NCI-H82 (cell line): ENCODE measurements at regions not wholly inside any gene's neighbourhood (a gene's known extent, or its start where the extent isn't known, plus 50 kb on each side); places are given as distances from the start of the nearest gene placed in this dataset.
"Not testable (repeated sequence)": the region's sequence is repeated elsewhere in the genome, so short reads cannot be mapped to it uniquely, and the experiment has no call there.

ENCODE experiments used
- DNase-seq: peaks from one replicate; lab custom pipeline; 2025; lab: John Stamatoyannopoulos, UW

DNA sequence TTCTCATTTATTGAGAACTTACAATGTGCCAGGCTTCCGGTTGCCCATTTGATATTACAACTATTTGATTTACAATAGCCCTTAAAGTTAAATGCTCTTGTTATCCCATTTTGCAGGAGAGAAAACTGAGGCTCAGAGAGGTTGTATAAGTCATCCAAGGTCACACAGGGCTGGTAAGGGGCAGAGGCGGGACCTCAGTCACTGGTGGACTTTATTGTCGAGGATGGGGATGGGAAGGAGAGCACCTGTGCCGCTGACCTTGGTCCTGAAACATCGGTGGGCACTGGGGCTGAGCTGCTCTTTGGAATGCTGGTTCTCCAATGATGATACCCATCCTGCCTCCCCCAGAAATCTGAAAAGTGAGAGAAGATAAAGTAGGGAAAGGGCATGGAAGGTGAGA is 265.4 kb downstream of the MIAT start:
- no peak for DNase-seq

DNA sequence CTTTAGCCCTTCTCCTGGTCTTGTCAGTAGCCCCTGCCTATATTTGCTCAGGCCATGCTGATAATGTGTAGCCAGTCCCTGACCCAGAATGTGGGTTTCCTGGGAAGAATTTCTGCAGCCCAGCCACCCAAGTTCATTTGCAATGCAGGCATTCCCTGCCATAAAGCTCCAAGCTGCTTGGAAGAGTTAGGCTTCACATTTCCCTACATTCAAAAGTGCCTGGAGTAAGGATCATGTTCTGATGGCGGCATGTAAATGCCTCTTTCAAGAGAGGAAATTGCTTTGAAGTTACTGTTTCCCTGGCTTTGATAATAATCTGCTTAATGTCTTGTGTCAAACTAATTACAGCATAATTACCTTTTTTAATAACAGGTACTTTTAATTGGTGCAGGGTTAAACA is 266.1 kb downstream of the MIAT start:
- DNase-seq, result no peak

DNA sequence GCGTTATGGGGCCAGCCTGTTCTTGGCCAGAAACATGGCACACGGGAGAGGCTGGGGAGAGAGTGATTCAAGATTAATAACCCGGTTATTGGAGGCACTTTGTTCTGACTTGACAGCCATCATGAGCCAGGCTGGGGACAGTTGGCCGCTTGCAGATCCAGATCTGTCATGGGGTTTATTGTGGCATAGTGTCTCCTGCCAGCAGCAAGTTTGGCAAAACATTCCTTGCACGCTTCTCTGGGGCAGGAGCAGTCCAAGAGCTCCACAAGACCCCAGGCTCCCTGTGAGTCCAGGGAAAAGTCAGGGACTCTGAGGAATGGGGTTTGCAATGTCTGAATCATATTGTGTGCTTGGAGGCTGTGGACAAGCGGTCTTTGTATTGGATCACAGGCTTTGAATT is 270.4 kb downstream of the MIAT start:
- DNase-seq, result no peak

DNA sequence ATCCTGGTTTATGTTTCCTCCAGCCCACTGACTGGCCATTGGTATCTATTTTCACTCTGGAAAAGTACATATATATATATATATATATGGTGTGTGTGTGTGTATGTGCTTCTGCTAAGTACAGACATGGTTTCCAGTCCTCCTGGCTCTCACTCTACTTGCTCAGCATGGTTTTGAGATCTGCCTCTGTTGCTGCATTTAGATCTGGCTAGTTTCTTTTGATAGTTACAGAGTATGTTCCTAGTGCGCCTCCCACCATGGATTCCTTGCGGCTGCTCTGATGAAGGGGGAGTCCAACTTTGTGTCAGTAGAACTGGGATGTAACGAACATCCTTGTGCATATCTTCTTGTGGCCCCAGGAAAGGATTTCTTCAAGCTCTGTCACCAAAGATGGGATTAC is 274.1 kb downstream of the MIAT start:
- no peak for DNase-seq

DNA sequence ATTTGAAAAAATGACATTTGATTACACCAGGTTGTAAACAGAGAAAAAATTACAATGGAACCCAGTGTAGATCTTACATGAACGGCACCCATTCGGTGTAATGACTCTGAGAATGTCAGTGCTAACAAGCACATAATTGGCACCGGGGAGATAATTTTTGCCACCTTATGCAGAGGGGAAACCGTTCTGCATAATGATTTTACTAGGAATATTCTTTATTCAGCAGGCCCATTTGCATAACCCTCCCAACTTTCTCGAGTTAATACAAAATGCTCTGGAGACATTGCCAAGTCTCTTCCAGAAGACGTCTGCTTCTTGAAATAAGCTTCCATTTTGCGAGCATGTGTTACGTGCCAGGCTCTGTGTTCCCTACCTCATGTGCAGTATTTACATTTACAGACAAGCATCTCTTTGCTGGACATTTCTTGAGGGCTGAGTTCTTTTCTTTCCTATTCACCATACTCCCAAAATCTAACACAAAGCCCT is 275.8 kb downstream of the MIAT start:
- DNase-seq, result no peak

DNA sequence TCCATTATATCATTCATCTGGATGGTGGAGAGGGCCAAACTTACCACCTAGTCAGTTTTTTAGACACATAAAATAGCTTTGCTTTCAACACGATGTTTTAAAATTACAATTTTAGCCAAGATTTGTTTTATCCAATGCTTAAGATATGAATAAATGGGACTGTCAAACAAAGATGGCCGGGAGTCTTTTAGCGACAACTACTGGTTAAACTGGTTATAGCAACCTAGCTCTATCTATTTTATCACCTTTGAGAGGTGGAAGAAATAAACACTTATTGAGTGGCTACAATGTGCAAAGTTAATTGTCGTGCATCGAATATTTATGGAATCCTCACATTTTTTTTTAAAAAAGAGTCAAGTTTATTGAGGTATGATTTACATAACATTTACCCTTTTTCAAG is 279.8 kb downstream of the MIAT start:
- DNase-seq, result no peak

DNA sequence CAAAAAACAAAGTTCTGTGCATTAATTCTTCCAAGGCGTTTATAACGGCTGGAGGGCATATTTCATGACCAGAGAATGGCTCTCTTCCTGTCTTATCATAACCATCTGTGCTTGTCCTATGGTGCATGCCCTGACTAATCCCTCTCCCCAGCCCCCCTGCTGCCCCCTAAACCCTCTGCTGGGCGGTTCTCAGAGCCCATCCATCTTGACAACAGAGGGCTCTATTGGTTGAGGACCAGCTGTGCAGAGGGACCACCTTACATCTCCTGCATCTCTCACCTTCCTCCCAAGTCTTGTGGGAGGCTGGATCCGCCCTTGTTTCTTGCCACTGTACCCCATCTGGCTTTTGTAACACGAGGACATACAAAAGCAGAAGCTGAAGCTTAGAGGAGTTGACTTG is 282.1 kb downstream of the MIAT start:
- DNase-seq, result peak; percentile 9

DNA sequence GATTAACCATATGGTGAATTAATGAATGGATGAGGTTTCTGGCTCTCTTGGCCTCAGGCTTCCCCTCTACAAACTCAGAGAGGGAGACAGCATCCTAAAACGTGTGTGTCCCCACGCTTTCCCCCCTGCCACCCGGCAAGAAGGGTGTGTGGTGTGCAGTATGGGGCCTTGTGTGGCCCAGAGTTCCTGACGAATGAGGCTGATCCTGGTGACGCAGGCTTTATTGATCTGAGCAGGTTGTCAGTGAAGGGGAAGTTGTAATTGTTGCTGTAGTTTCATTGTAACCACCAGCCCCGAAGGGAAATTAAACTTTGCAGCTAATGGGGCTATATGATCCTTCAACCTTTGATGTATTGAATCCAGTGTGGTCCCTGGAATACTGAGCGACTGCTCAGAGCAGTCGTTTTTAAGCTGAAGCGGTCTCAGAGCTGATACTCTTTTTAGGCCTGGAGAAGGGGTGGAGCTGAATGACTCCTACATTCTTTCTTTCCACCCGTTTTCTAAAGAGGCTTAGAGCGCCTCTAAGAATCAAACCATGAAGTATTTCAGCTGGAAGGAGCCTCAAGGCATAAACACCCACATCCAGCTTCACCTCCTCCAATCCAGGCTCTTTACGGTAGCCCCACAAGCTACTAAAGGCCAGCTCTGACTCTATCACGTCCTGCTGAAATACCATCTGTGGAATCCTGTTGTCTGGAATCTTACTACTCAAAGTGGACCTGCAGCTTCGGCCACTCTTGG is 284.7 kb downstream of the MIAT start:
- no peak for DNase-seq

DNA sequence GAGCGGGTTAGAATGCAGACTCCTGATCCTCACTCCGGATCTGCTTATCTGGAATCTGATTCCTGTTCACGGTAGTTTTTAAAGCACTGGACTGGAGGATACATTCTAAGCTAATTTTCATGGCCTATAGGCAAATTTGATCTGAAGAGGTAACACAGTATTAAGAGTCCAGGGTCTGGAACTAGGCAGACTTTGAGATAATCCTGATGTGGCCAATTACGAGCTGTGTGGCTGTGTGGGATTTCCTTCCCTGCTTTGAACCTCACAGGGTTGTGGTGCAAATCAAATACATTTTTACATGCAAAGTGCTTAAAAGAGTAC is 285.2 kb downstream of the MIAT start:
- no peak for DNase-seq

DNA sequence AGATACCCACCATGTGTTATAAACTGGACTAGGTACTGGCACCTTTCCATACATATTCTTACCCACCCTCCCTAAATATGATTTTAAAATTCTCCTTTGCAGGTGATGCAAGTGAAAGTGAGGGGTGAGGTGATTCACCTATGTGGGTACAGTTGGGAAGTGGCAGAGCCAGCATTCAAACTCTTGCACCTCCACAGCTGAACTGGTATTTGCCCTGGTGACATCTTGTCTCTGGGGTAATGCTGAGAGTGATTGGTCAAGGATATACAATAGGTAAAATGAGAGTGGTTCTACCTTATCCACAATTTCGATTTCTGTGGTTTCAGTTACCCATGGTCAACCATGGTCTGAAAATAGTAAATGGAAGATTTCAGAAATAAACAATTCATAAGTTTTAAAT is 288.2 kb downstream of the MIAT start:
- DNase-seq, result no peak

DNA sequence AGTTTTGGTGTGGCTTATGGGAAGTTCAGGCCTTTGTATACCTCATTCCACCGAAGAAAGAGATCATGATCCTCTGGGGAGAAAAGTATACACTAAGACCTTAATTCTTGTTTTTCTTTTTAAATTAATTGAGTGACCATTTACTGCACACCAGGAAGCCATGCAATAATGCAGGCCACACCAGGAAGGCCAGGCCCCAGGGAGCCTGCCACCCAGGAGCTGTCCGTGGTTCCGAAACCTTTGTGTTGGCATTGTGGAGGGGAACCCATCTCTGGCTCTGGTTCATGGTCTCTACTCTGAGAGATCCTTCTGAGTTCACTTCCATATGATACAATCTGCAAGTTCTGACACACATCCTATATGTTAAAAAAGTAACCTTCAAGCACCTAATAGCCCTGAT is 291.8 kb downstream of the MIAT start:
- no peak for DNase-seq

DNA sequence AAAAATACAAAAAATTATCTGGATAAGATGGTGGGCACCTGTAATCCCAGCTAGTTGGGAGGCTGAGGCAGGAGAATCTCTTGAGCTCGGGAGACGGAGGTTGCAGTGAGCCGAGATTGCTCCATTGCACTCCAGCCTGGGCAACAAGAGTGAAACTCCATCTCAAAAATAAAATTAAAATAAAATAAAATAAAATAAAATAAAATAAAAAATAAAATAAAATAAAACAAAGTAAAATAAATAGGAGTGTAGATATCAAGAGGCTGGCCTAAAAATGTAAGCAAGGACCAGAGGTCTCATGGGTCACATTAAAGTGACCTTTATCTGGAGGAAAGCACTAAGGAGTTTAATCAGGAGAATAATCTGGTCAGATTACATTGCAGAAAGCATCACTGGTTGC is 293.8 kb downstream of the MIAT start:
- not testable (repeated sequence) for DNase-seq

DNA sequence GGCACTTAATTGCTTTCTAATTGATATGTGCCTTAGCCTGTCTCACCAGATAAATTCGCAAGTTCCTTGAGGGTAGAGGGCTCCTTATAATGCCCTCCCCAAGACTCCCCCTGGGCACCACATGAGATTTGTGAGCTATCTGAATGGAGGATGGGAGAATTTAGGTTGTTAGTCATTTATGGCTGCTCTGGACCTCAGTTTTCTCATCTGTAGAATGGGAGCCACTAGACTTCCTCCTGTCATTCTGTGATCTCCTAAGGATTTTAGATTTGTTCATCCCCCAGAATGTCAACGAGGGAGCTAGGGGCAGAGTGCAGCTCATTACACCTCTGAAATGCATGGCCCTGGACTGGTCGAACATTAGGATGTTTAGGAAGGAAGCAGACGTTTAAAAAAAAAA is 294.6 kb downstream of the MIAT start:
- DNase-seq, result no peak

DNA sequence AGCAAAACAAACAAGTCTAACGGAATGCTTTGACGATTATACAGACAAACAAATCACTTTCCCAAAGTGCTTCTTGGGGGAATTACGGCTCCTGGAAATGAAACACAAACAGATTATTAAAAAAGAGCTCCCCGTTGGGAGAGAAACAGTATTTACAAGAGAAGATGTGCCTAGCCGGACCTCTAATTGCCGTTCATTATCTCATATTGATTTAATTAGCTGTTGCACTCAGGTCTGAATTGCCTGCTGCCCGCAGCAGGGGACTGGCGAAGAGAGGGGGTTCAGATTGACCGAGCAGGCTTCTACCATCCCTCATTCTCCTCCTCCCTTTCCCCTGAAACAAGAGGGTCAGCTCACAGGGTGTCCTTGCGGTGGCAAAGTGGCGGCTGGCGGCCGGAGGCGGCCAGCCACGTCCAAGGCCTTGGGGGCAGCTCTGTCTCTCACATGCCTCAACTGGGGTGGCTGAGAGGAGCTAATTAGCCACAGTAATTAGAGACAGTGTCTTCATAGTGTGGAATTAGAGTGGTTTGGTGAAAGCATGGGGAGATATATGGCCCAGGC is 295.1 kb downstream of the MIAT start:
- DNase-seq, result no peak

DNA sequence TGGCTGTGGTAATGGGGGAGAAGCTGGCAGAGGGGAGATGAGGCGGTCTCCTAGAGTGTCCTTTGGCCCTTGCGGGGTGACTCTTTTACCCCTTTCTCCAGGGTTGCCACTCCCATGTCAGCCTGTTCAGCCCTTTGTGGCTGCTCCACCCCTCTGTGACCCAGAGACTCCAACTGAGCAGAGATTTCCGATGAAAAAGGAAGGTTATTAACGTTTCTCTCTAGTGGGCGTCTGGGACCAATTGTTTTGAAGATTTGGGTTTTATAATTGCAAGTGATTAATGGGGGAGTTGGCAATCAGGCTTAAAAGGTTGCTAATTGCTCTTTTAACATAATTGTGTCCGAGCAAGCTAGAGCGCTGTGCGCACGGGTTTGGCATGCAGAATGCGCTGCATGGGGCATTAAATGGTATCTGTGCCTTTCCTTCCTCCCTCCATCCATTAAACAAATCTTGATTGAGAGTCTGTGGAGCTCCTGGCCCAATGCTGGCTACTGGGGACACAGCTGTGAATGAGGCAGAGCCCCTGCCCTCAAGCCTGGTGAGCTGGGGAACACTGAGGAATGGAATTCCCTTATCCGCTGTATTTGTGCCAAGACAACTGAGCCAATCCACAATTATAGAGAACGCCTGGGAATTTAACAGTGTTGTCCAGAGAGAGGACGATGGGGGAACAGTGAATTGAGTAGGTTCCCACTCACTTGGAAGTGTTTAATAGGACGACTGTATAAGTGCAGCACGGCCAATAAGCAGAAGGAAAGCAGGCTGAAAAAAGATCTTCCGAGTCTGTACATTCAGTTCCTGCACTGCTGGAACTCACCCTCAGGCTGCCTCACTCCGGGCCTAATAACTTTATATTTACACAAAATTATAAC is 295.9 kb downstream of the MIAT start:
- DNase-seq, result no peak

DNA sequence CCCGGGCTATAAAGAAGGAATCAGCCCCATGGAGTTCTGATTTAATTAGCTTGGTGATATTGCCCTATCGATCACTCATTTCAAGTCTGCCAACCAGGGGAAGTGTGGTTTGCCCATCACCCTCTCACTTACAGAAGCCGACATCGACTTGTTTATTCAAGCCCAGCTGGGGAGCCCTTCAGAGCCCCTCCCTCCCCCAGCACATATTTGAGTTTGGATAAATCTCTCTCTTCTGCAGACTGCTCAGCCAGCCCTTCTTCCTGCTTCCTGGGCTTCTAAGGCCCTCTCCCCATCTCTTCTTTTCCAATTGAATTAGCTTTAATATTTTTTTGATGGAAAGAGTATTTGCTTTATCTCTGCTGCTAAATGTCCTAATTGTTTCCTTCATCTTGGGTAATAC is 299.0 kb downstream of the MIAT start:
- no peak for DNase-seq

DNA sequence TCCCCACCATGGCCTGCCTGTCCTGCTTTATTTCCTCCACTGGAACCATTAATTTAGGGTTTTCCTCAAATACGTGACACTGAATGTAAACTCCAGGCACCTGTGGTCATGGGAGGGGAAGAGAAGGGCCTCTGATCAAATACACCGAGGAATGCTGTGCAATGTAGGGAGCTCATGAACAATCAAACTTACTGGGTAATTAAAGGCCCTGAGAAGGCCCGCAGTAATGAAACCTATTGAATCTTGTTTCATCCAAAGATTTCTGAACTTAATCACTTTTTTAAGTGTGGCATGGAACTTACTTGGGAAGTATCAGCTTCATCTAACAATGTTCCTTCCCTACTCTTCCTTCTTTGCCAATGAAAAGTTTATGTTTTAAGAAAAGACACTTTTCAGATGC is 299.8 kb downstream of the MIAT start:
- no peak for DNase-seq

DNA sequence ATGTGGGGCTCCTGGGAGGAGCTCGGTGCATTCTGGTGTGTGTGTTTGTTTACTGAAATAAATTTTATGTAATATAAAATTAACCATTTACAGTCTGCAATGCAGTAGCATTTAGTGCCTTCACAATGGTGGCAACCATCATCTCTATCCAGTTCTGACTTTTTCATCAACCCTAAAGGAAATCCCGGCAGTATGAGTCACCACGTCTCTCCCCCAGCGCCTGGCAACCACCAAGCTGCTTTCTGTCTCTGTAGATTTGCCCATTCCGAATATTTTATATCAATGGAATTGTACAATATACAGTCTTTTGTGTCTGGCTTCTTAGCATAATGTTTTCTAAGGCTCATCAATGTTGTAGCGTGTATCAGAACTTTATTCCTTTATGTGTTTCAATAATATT is 300.5 kb downstream of the MIAT start:
- no peak for DNase-seq

DNA sequence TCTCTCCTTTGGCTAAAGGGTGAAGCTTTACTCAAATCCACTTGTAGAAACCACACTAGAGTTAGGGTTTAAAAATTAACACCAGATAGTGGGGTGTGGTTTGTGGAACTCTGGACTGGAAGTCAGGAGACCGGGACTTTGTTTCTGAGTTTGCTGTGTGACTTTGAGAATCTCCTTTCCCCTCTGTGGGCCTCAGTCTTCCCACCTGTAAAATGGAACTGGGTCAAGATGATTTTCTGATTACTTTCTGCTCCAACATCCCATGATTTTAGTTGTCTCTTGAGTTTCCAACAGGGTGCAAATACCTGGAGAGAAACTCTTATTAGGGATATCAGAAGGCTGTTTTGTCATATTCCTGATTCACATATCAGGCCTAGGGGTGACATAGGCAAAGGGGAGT is 301.0 kb downstream of the MIAT start:
- no peak for DNase-seq

DNA sequence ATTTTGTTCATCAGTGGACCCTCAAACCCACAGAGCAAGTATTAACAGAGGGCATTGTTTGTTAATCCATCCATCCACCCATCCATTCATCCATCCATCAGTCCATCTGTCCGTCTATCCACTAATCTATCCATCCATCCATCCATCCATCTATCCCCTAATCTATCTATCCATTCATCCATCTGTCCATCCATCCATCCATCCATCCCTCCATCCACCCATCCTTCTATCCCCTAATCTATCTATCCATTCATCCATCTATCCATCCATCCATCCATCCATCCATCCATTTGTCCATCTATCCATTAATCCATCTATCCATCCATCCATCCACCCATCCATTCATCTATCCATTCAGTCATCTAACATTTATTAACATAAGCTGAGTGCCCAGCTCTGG is 307.3 kb downstream of the MIAT start:
- DNase-seq, result no peak

DNA sequence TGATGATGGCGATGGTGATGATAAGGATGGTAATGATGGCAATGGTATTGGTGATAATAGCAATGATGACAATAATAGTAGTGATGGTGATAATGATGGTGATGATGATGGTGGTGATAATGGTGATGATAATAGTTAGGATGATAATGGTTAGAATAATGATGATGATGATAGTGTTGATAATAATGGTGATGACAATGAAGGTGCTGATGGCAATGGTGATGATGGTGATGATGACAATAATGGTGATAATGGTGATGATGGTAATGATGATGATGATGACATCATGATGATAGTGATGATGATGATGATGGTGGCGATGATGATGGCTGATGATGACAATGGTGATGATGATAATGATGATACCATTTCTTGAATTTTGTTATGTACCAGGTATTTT is 309.9 kb downstream of the MIAT start:
- DNase-seq, result no peak

DNA sequence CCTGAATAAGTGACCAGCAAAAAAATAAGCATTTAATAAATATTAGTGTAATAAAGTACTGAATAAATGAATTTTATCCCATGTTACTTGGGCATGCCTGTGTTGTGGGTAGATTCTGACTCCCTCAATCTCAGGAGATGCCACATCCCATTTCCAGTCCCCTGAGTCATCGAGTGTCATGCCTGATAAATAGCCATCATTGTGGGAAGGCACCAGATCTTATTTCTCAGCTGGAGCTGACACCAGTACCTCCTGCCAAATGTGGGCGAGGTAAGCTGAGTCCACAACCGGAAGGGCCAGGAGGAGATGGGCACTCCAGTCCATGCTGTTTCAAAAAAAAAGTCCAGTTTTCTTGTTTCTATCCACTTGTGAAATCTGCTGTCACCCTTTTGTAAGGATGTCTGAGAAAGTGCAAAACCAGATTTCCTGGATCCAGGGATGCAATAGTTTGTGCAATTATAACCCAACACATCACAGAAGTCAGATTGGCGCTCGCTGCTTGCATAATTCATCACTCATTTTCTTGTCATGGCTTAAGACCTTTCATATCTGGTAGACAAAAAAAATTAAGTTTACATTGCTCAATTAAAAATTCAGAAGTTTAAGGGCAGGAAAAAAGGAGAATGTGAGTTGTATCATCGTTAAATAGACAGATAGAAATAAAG is 311.6 kb downstream of the MIAT start:
- no peak for DNase-seq
